Keratinocyte (primary cell): ENCODE measurements at regions not wholly inside any gene's neighbourhood (a gene's known extent, or its start where the extent isn't known, plus 50 kb on each side); places are given as distances from the start of the nearest gene placed in this dataset.

Source experiments
- DNase-seq: peaks from one replicate; pipeline ENCODE4 v3.0.0-alpha.2; 2011; ENCODE audit warnings: low read depth, missing footprints, low spot score
- FAIRE-seq: peaks from 2 replicates; lab custom pipeline; 2011; peaks lifted over from hg19 to GRCh38; lab: Jason Lieb, UNC
- H2AFZ ChIP-seq: 2 replicates; pipeline ENCODE4 v1.6.0; 2012; ENCODE audit warnings: low read length, control low read depth, inconsistent platforms; ENCODE audit not compliant: control insufficient read depth
- H3K27ac ChIP-seq: 2 replicates; pipeline ENCODE4 v1.5.1; 2011; ENCODE audit warnings: low read length; ENCODE audit not compliant: control insufficient read depth, insufficient read depth
- H3K27me3 ChIP-seq: 3 replicates; pipeline ENCODE4 v1.6.0; 2011; ENCODE audit warnings: low read length; ENCODE audit not compliant: control insufficient read depth, insufficient read depth; ENCODE audit errors: extremely low read depth
- H3K36me3 ChIP-seq, 2 experiments: 2 replicates in 1 of 2; 3 replicates in 1 of 2; pipeline ENCODE4 v1.5.1; 2011; ENCODE audit warnings: low read length in 2 of 2, mild to moderate bottlenecking in 1 of 2; ENCODE audit not compliant: control insufficient read depth in 2 of 2, insufficient read depth in 2 of 2; ENCODE audit errors: extremely low read depth in 1 of 2
- H3K4me1 ChIP-seq: 3 replicates; pipeline ENCODE4 v1.5.1; 2011; ENCODE audit warnings: low read length; ENCODE audit not compliant: control insufficient read depth, insufficient read depth; ENCODE audit errors: extremely low read depth
- H3K4me2 ChIP-seq: 3 replicates; pipeline ENCODE4 v1.6.0; 2011; ENCODE audit warnings: low read depth, low read length; ENCODE audit not compliant: control insufficient read depth, insufficient read depth; ENCODE audit errors: extremely low read depth
- H3K4me3 ChIP-seq, 3 experiments: fragments of 200-600 bp in 1 of 3; sonication (generic) in 1 of 3; 2 replicates in 2 of 3; 3 replicates in 1 of 3; pipeline ENCODE4 v1.5.1; 2011 to 2016; ENCODE audit warnings: low read length in 3 of 3, mild to moderate bottlenecking in 3 of 3, control low read depth in 2 of 3, inconsistent platforms in 1 of 3, low read depth in 1 of 3, mixed read lengths in 1 of 3, mixed run types in 1 of 3, moderate library complexity in 1 of 3; ENCODE audit not compliant: control insufficient read depth in 2 of 3, insufficient read depth in 2 of 3; ENCODE audit errors: extremely low read depth in 1 of 3
- H3K79me2 ChIP-seq: 2 replicates; pipeline ENCODE4 v1.6.0; 2012; ENCODE audit warnings: low read length; ENCODE audit not compliant: control insufficient read depth, insufficient read depth
- H3K9ac ChIP-seq: 3 replicates; pipeline ENCODE4 v1.6.0; 2011; ENCODE audit warnings: low read length; ENCODE audit not compliant: control insufficient read depth, insufficient read depth; ENCODE audit errors: extremely low read depth
- H3K9me1 ChIP-seq: 3 replicates; pipeline ENCODE4 v1.6.0; 2011; ENCODE audit warnings: low read length; ENCODE audit not compliant: control insufficient read depth, insufficient read depth; ENCODE audit errors: extremely low read depth
- H3K9me3 ChIP-seq: 2 replicates; pipeline ENCODE4 v1.5.1; 2012; ENCODE audit warnings: low read depth, low read length; ENCODE audit not compliant: control insufficient read depth
- H4K20me1 ChIP-seq: 3 replicates; pipeline ENCODE4 v1.6.0; 2011; ENCODE audit warnings: low read length; ENCODE audit not compliant: control insufficient read depth, insufficient read depth; ENCODE audit errors: extremely low read depth
- EZH2 ChIP-seq: IDR thresholded peaks from one replicate; pipeline ENCODE4 v1.6.1; 2012; ENCODE audit warnings: inconsistent platforms, mild to moderate bottlenecking, low read length, moderate library complexity
- dilution Hi-C: fragments of 300-500 bp; cut with MboI; formaldehyde crosslinking; loops from one replicate; pipeline ENCODE4 v1.7.0; 2020; ENCODE audit warnings: low sequenced_read_pairs; ENCODE audit not compliant: extremely low pct_ligation_motif_present
- TF ChIP-seq, protein P1 (sequence below), 3 experiments: IDR thresholded peaks in 1 of 3; conservative IDR thresholded peaks in 1 of 3; optimal IDR thresholded peaks in 1 of 3; 2 replicates in 2 of 3; 3 replicates in 1 of 3; pipeline versions ENCODE3 to v1.5.1; 2011; ENCODE audit warnings: low read length in 3 of 3, mild to moderate bottlenecking in 3 of 3, moderate library complexity in 2 of 3, control low read depth in 1 of 3, inconsistent platforms in 1 of 3; ENCODE audit not compliant: insufficient read depth in 2 of 3; ENCODE audit errors: extremely low read depth in 1 of 3

GRCh38 chr18:4831791-4832375 lies 365.2 kb downstream of the AKAIN1 start:
- Histone ChIP-seq H3K4me2 (no peak overlapping the region), H3K27ac (no peak overlapping the region), H4K20me1 (no peaks in the 10 kb centered on the region), H3K9me3 (no peaks in the 10 kb centered on the region), H3K4me1 (no peaks in the 10 kb centered on the region), H3K36me3 (no peaks in the 10 kb centered on the region), H2AFZ (no peak overlapping the region), H3K27me3 (no peaks in the 10 kb centered on the region), H3K9ac (no peak overlapping the region), H3K79me2 (no peaks in the 10 kb centered on the region), H3K9me1 (no peaks in the 10 kb centered on the region), H3K4me3 (no peak overlapping the region)
- TF ChIP-seq, protein P1, sequence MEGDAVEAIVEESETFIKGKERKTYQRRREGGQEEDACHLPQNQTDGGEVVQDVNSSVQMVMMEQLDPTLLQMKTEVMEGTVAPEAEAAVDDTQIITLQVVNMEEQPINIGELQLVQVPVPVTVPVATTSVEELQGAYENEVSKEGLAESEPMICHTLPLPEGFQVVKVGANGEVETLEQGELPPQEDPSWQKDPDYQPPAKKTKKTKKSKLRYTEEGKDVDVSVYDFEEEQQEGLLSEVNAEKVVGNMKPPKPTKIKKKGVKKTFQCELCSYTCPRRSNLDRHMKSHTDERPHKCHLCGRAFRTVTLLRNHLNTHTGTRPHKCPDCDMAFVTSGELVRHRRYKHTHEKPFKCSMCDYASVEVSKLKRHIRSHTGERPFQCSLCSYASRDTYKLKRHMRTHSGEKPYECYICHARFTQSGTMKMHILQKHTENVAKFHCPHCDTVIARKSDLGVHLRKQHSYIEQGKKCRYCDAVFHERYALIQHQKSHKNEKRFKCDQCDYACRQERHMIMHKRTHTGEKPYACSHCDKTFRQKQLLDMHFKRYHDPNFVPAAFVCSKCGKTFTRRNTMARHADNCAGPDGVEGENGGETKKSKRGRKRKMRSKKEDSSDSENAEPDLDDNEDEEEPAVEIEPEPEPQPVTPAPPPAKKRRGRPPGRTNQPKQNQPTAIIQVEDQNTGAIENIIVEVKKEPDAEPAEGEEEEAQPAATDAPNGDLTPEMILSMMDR (optimal IDR thresholded peaks at IDR 0.05 in 1 of 3, IDR thresholded peaks at IDR 0.05 in 1 of 3, conservative IDR thresholded peaks at IDR 0.05 in 1 of 3; ENCODE audit: extremely low read depth in 1 of 3, insufficient read depth in 2 of 3, low read length in 3 of 3), result no peak
- TF ChIP-seq EZH2, result no peak
- no peak for DNase-seq
- dilution Hi-C loops, result no loop called here
- FAIRE-seq, result no peak

GRCh38 chr18:4831127-4831526 lies 365.9 kb downstream of the AKAIN1 start:
- Histone ChIP-seq H2AFZ (no peak overlapping the region), H3K9me3 (no peaks in the 10 kb centered on the region), H3K4me1 (no peaks in the 10 kb centered on the region), H3K9me1 (no peaks in the 10 kb centered on the region), H3K36me3 (no peaks in the 10 kb centered on the region), H3K9ac (no peak overlapping the region), H3K27me3 (no peaks in the 10 kb centered on the region), H3K4me2 (no peak overlapping the region), H3K79me2 (no peaks in the 10 kb centered on the region), H3K4me3 (no peak overlapping the region), H4K20me1 (no peaks in the 10 kb centered on the region), H3K27ac (no peak overlapping the region)
- dilution Hi-C loops, result no loop called here
- DNase-seq (no peak), FAIRE-seq (no peak)
- TF ChIP-seq, protein P1 (optimal IDR thresholded peaks at IDR 0.05 in 1 of 3, IDR thresholded peaks at IDR 0.05 in 1 of 3, conservative IDR thresholded peaks at IDR 0.05 in 1 of 3; ENCODE audit: extremely low read depth in 1 of 3, insufficient read depth in 2 of 3, low read length in 3 of 3), result no peak
- TF ChIP-seq EZH2, result no peak
